ENCODE measurements at regions not wholly inside any gene's neighbourhood (a gene's known extent, or its start where the extent isn't known, plus 50 kb on each side); places are given as distances from the start of the nearest gene placed in this dataset.

- ChIA-PET CTCF (interaction anchor here (1.5 to 2.9 kb wide), 2 partner anchors 10 to 923 kb away, joined by 4 to 34 read pairs; no protein-coding TSS in a partner anchor), POLR2A (no interaction called here)
- Mint-ChIP-seq H3K4me1 (ENCODE audit: low read depth) (no peaks in the 10 kb centered on the region), H3K9me3 (ENCODE audit: insufficient read depth) (no peaks in the 10 kb centered on the region), H3K27ac (no peak overlapping the region), H3K36me3 (ENCODE audit: low read depth) (no peaks in the 10 kb centered on the region), H3K27me3 (ENCODE audit: low read depth) (no peaks in the 10 kb centered on the region), H3K4me3 (no peak overlapping the region)
- no peak for DNase-seq
- no peak for ATAC-seq
Measured at GRCh38 chr9:13429301-13430190, 150.1 kb upstream of the MPDZ start.

- Mint-ChIP-seq H3K27ac (no peak overlapping the region), H3K4me1 (ENCODE audit: low read depth) (no peaks in the 10 kb centered on the region), H3K27me3 (ENCODE audit: low read depth) (no peaks in the 10 kb centered on the region), H3K9me3 (ENCODE audit: insufficient read depth) (no peaks in the 10 kb centered on the region), H3K4me3 (no peak overlapping the region), H3K36me3 (ENCODE audit: low read depth) (no peaks in the 10 kb centered on the region)
- ChIA-PET CTCF (interaction anchor here (0.9 to 2.9 kb wide), 5 partner anchors 11 to 1340 kb away, joined by 3 to 34 read pairs (median 4); no protein-coding TSS in a partner anchor), POLR2A (no interaction called here)
- no peak for ATAC-seq
- no peak for DNase-seq
Measured at GRCh38 chr9:13428766-13429165, 149.3 kb upstream of the MPDZ start.

GRCh38 chr9:13427587-13427986, 148.1 kb upstream of the MPDZ start:
- H3K9me3 Mint-ChIP-seq (ENCODE audit: insufficient read depth), result no peaks in the 10 kb centered on the region
- H3K4me3 Mint-ChIP-seq, result no peak overlapping the region
- H3K27ac Mint-ChIP-seq, result no peak overlapping the region
- ATAC-seq (no peak), DNase-seq (no peak)
- H3K27me3 Mint-ChIP-seq (ENCODE audit: low read depth), result no peaks in the 10 kb centered on the region
- H3K4me1 Mint-ChIP-seq (ENCODE audit: low read depth), result no peaks in the 10 kb centered on the region
- CTCF ChIA-PET, result interaction anchor here (0.7 to 2.9 kb wide), 14 partner anchors 10 to 1341 kb away, joined by 3 to 34 read pairs (median 3); no protein-coding TSS in a partner anchor
- no peaks in the 10 kb centered on the region for H3K36me3 Mint-ChIP-seq (ENCODE audit: low read depth)
- POLR2A ChIA-PET, result no interaction called here

- ChIA-PET POLR2A (no interaction called here), CTCF (interaction anchor here (1.3 to 2.9 kb wide), 4 partner anchors 11 to 1001 kb away, joined by 3 to 34 read pairs (median 6); no protein-coding TSS in a partner anchor)
- Mint-ChIP-seq H3K4me1 (ENCODE audit: low read depth) (no peaks in the 10 kb centered on the region), H3K4me3 (no peak overlapping the region), H3K27ac (no peak overlapping the region), H3K9me3 (ENCODE audit: insufficient read depth) (no peaks in the 10 kb centered on the region), H3K36me3 (ENCODE audit: low read depth) (no peaks in the 10 kb centered on the region), H3K27me3 (ENCODE audit: low read depth) (no peaks in the 10 kb centered on the region)
- DNase-seq, result no peak
- ATAC-seq, result no peak
Measured at GRCh38 chr9:13426606-13427005, 147.1 kb upstream of the MPDZ start.

DNA sequence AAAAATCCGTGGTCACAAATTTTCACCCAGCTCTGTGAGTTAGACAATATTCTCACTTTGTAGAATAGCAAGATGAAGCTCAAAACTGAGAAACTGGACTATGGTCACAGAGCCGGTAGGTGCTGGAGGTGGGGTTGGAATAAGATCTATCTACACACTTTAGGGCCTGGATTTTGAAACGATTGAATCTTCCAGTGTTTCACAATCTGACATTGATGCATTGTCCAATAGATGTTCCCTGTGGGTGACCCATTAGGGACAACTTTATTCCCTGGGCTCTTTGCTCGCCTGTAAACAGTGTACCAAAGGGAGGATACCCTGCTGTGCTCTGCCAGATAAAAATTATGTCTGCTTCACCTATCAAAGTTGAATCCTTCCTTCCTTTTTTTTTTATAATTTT, 145.4 kb upstream of the MPDZ start:
- ChIA-PET POLR2A (no interaction called here), CTCF (no interaction called here)
- Mint-ChIP-seq H3K4me1 (ENCODE audit: low read depth) (no peaks in the 10 kb centered on the region), H3K4me3 (no peak overlapping the region), H3K36me3 (ENCODE audit: low read depth) (no peaks in the 10 kb centered on the region), H3K27me3 (ENCODE audit: low read depth) (no peaks in the 10 kb centered on the region), H3K9me3 (ENCODE audit: insufficient read depth) (no peaks in the 10 kb centered on the region), H3K27ac (no peak overlapping the region)
- DNase-seq (no peak), ATAC-seq (no peak)

DNA sequence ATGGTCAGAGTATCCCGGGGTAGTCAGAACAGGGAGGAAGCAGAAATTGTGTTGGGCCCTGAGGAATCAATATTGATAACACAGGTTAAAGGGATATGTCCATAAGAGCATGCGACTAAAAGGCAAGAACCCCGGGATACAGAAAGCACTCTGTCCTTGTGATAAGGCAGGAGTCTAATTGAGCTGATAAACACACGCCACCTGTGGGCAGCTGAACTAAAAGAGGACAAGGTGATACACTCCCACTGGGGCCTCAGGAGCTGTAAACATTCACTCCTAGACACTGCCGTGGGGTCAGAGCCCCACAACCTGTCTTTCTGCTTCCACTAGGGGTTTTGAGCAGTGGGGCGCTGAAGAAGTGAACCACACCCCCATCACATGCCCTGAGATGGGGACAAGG, 144.7 kb upstream of the MPDZ start:
- ATAC-seq (no peak), DNase-seq (no peak)
- ChIA-PET CTCF (no interaction called here), POLR2A (no interaction called here)
- H3K9me3 Mint-ChIP-seq (ENCODE audit: insufficient read depth), result no peaks in the 10 kb centered on the region
- H3K27me3 Mint-ChIP-seq (ENCODE audit: low read depth), result no peaks in the 10 kb centered on the region
- H3K4me1 Mint-ChIP-seq (ENCODE audit: low read depth), result no peaks in the 10 kb centered on the region
- no peaks in the 10 kb centered on the region for H3K36me3 Mint-ChIP-seq (ENCODE audit: low read depth)
- H3K27ac Mint-ChIP-seq, result no peak overlapping the region
- no peak overlapping the region for H3K4me3 Mint-ChIP-seq

- CTCF ChIA-PET, result no interaction called here
- ATAC-seq (no peak), DNase-seq (no peak)
- Mint-ChIP-seq H3K4me3 (no peak overlapping the region), H3K27ac (no peak overlapping the region), H3K36me3 (ENCODE audit: low read depth) (no peaks in the 10 kb centered on the region), H3K27me3 (ENCODE audit: low read depth) (no peaks in the 10 kb centered on the region), H3K4me1 (ENCODE audit: low read depth) (no peaks in the 10 kb centered on the region), H3K9me3 (ENCODE audit: insufficient read depth) (no peaks in the 10 kb centered on the region)
- POLR2A ChIA-PET, result no interaction called here
Measured at GRCh38 chr9:13414349-13414748, 134.9 kb upstream of the MPDZ start.

- Mint-ChIP-seq H3K4me1 (ENCODE audit: low read depth) (no peaks in the 10 kb centered on the region), H3K9me3 (ENCODE audit: insufficient read depth) (no peaks in the 10 kb centered on the region), H3K36me3 (ENCODE audit: low read depth) (no peaks in the 10 kb centered on the region), H3K27ac (no peak overlapping the region), H3K27me3 (ENCODE audit: low read depth) (no peaks in the 10 kb centered on the region), H3K4me3 (no peak overlapping the region)
- DNase-seq, result no peak
- CTCF ChIA-PET, result no interaction called here
- POLR2A ChIA-PET, result no interaction called here
- no peak for ATAC-seq
Measured at GRCh38 chr9:13412331-13412730, 132.8 kb upstream of the MPDZ start.

DNA sequence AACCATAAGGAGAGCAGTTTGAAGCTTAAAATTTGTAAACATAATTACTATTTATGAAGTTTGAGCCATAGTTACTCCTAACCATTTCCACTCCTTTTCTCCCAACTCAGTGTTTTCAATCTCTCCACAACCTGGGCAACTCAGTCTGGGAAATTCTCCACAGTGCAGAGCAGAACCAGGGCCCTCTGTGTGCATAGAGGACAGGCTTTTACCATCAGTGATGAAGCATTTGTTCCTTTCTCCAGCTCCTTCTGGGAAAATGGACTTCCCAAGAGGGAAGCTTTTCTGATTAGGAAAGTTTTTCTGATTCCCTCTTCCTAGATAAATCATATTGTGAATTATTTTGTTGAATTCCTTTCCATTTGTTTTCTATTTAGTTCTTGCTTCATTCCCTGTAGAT, 132.3 kb upstream of the MPDZ start:
- no peak overlapping the region for H3K4me3 Mint-ChIP-seq
- H3K36me3 Mint-ChIP-seq (ENCODE audit: low read depth), result no peaks in the 10 kb centered on the region
- ChIA-PET CTCF (no interaction called here), POLR2A (no interaction called here)
- H3K27ac Mint-ChIP-seq, result no peak overlapping the region
- no peak for ATAC-seq
- H3K4me1 Mint-ChIP-seq (ENCODE audit: low read depth), result no peaks in the 10 kb centered on the region
- DNase-seq, result no peak
- no peaks in the 10 kb centered on the region for H3K27me3 Mint-ChIP-seq (ENCODE audit: low read depth)
- no peaks in the 10 kb centered on the region for H3K9me3 Mint-ChIP-seq (ENCODE audit: insufficient read depth)

GRCh38 chr9:13410566-13411031, 131.1 kb upstream of the MPDZ start:
- no peak overlapping the region for H3K27ac Mint-ChIP-seq
- no peaks in the 10 kb centered on the region for H3K9me3 Mint-ChIP-seq (ENCODE audit: insufficient read depth)
- no peaks in the 10 kb centered on the region for H3K4me1 Mint-ChIP-seq (ENCODE audit: low read depth)
- ATAC-seq (no peak), DNase-seq (no peak)
- H3K27me3 Mint-ChIP-seq (ENCODE audit: low read depth), result no peaks in the 10 kb centered on the region
- ChIA-PET POLR2A (no interaction called here), CTCF (no interaction called here)
- no peaks in the 10 kb centered on the region for H3K36me3 Mint-ChIP-seq (ENCODE audit: low read depth)
- H3K4me3 Mint-ChIP-seq, result no peak overlapping the region

DNA sequence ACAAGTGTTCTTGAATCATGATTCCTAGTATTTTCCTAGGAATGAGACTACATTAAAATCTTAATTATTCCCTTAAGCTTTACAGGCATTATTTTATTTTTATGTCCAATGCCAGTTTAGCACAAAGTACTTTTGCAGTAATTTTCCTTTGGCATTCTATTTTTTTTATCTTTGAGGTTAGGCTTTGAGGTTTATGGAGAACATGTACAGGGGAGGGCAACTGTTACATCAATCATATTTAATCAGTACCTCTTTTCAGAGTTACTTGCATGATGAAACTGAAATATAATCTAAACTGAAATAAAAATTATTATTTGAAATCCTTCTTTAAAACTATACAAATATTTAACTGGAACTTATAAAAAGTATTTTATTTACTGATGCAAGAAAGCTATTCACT, 118.2 kb upstream of the MPDZ start:
- CTCF ChIA-PET, result no interaction called here

DNA sequence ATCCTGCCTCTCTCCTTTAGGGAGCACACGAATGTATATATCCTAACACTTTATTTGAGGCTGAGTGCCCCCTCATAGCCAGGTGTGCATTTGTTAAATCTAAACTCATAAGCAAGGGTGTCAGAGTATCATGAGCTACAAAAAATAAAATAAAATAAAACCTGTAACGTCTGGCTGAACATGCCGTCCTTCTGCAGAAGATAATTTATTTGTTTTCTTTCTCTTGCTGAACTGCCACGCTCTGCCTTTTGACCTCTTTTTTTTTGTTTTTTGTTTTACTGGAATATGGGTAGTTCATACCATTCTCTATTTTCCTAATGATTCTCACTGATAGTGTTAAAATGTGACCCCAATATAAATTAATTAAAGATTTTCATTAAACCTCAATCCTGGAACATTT, 117.7 kb upstream of the MPDZ start:
- ATAC-seq (no peak), DNase-seq (no peak)
- no peaks in the 10 kb centered on the region for H3K27me3 Mint-ChIP-seq (ENCODE audit: low read depth)
- no peak overlapping the region for H3K27ac Mint-ChIP-seq
- H3K4me3 Mint-ChIP-seq, result no peak overlapping the region
- H3K36me3 Mint-ChIP-seq (ENCODE audit: low read depth), result no peaks in the 10 kb centered on the region
- peaks cover 6% of the 10 kb centered on the region for H3K9me3 Mint-ChIP-seq (ENCODE audit: insufficient read depth)
- CTCF ChIA-PET, result no interaction called here
- POLR2A ChIA-PET, result no interaction called here
- no peaks in the 10 kb centered on the region for H3K4me1 Mint-ChIP-seq (ENCODE audit: low read depth)

More for the DNA sequence above, 118.2 kb upstream of the MPDZ start:
- Mint-ChIP-seq H3K4me3 (no peak overlapping the region), H3K27ac (no peak overlapping the region), H3K27me3 (ENCODE audit: low read depth) (no peaks in the 10 kb centered on the region), H3K4me1 (ENCODE audit: low read depth) (no peaks in the 10 kb centered on the region), H3K36me3 (ENCODE audit: low read depth) (no peaks in the 10 kb centered on the region), H3K9me3 (ENCODE audit: insufficient read depth) (peaks cover 4% of the 10 kb centered on the region)
- POLR2A ChIA-PET, result no interaction called here
- DNase-seq (no peak), ATAC-seq (no peak)

DNA sequence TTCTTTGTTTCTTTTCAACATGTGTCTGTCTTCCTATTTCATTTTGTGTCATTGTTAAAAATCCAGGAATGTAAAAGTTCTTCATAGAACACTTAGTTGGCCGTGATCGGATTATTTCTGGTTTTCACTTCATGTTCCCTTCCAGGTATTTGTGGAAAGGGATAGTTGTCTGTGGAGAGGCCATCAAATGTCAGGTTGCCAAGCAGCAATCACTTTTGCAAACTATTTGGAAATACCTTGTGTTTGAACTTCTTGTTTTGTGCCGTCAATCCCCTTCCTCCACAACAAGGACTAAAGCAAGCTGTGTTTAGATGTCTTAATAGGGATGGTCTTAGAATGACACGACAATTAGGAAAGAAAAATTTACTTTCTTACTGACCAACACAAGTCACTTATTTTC, 116.9 kb upstream of the MPDZ start:
- ATAC-seq (no peak), DNase-seq (no peak)
- peaks cover 9% of the 10 kb centered on the region for H3K9me3 Mint-ChIP-seq (ENCODE audit: insufficient read depth)
- CTCF ChIA-PET, result no interaction called here
- H3K4me1 Mint-ChIP-seq (ENCODE audit: low read depth), result no peaks in the 10 kb centered on the region
- H3K27me3 Mint-ChIP-seq (ENCODE audit: low read depth), result no peaks in the 10 kb centered on the region
- H3K4me3 Mint-ChIP-seq, result no peak overlapping the region
- no peak overlapping the region for H3K27ac Mint-ChIP-seq
- POLR2A ChIA-PET, result no interaction called here
- no peaks in the 10 kb centered on the region for H3K36me3 Mint-ChIP-seq (ENCODE audit: low read depth)
